ENCODE measurements at regions not wholly inside any gene's neighbourhood (a gene's known extent, or its start where the extent isn't known, plus 50 kb on each side); places are given as distances from the start of the nearest gene placed in this dataset.

DNA sequence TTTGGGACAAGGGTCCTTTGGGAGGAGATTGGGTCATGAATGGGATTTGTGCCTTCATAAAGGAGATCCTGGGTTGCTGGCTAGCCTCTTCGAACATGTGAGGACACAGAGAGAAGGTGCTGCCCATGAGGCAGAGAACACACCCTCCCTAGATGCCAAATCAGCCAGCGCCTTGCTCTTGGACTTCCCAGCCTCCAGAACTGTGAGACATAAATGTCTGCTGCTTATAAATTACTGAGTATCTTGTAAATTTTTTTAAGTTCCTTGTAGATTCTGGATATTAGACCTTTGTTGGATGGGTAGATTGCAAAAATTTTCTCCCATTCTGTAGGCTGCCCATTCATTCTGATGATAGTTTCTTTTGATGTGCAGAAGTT is 297.5 kb upstream of the FOXQ1 start (continued):
- TF ChIP-seq, protein P1, sequence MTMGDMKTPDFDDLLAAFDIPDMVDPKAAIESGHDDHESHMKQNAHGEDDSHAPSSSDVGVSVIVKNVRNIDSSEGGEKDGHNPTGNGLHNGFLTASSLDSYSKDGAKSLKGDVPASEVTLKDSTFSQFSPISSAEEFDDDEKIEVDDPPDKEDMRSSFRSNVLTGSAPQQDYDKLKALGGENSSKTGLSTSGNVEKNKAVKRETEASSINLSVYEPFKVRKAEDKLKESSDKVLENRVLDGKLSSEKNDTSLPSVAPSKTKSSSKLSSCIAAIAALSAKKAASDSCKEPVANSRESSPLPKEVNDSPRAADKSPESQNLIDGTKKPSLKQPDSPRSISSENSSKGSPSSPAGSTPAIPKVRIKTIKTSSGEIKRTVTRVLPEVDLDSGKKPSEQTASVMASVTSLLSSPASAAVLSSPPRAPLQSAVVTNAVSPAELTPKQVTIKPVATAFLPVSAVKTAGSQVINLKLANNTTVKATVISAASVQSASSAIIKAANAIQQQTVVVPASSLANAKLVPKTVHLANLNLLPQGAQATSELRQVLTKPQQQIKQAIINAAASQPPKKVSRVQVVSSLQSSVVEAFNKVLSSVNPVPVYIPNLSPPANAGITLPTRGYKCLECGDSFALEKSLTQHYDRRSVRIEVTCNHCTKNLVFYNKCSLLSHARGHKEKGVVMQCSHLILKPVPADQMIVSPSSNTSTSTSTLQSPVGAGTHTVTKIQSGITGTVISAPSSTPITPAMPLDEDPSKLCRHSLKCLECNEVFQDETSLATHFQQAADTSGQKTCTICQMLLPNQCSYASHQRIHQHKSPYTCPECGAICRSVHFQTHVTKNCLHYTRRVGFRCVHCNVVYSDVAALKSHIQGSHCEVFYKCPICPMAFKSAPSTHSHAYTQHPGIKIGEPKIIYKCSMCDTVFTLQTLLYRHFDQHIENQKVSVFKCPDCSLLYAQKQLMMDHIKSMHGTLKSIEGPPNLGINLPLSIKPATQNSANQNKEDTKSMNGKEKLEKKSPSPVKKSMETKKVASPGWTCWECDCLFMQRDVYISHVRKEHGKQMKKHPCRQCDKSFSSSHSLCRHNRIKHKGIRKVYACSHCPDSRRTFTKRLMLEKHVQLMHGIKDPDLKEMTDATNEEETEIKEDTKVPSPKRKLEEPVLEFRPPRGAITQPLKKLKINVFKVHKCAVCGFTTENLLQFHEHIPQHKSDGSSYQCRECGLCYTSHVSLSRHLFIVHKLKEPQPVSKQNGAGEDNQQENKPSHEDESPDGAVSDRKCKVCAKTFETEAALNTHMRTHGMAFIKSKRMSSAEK (CRISPR knock-in tag; IDR thresholded peaks at IDR 0.05; ENCODE audit: borderline replicate concordance), result no peak

DNA sequence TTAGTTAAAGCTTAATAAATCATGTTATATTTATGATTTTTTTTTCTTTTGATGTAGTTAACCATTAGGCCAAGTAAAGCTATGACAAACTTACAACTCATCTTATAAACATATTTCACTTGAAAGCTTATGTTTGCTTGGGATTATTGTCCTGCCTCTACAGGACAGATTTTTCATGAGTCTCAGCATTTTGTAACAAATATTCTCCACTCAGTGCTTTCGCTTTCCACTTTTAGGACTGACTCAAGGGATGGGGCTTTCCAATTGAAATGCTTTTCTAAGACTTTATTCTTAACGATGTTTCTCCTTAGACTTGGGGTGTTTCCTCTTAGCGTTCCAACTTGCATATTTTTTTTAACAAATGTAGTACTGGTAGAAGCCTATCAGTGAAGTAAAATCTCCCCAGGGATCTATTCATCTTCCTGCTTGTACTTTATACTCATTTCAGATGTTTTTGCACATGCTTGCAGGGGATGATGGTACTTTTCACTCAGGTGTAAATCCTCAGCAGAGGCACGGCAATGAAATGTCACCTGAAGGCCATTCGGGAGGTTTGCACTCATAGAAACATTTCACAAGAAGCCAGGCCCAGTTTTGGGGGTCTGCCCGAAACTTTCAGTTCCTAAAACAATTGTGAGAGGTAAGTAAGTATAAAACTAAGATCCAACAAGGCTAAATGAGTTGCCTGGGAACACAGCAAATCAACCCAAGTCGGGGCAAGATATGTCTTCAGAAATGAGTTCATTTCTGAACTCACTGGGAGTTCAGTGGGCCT is 298.1 kb upstream of the FOXQ1 start:
- DNase-seq (ENCODE audit: low spot score) (no peak), ATAC-seq (no peak)
- H3K4me3 Mint-ChIP-seq, result no peak overlapping the region
- no peaks in the 10 kb centered on the region for H3K36me3 Mint-ChIP-seq
- peaks cover 25% of the 10 kb centered on the region for H3K9me3 Mint-ChIP-seq
- no peak overlapping the region for H3K27ac Mint-ChIP-seq
- no peaks in the 10 kb centered on the region for H3K4me1 Mint-ChIP-seq
- CTCF ChIA-PET, result interaction anchor here (0.6 kb wide), 1 partner anchor 858 kb away, joined by 4 read pairs; no protein-coding TSS in a partner anchor
- no peaks in the 10 kb centered on the region; the same call in 1 of the 2 replicates for H3K27me3 Mint-ChIP-seq (ENCODE audit: low read depth)
- POLR2A ChIA-PET, result no interaction called here
- TF ChIP-seq, protein P1 (CRISPR knock-in tag; IDR thresholded peaks at IDR 0.05; ENCODE audit: borderline replicate concordance), result no peak
- TF ChIP-seq, protein P2, sequence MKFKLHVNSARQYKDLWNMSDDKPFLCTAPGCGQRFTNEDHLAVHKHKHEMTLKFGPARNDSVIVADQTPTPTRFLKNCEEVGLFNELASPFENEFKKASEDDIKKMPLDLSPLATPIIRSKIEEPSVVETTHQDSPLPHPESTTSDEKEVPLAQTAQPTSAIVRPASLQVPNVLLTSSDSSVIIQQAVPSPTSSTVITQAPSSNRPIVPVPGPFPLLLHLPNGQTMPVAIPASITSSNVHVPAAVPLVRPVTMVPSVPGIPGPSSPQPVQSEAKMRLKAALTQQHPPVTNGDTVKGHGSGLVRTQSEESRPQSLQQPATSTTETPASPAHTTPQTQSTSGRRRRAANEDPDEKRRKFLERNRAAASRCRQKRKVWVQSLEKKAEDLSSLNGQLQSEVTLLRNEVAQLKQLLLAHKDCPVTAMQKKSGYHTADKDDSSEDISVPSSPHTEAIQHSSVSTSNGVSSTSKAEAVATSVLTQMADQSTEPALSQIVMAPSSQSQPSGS (CRISPR knock-in tag; IDR thresholded peaks at IDR 0.05; ENCODE audit: borderline replicate concordance, low read depth), result no peak
- TF ChIP-seq TEAD4 (CRISPR knock-in tag; IDR thresholded peaks at IDR 0.05) (no peak), ZNF671 (CRISPR knock-in tag; IDR thresholded peaks at IDR 0.05) (no peak), EMX1 (CRISPR knock-in tag; IDR thresholded peaks at IDR 0.05) (no peak), ZBTB21 (CRISPR knock-in tag; IDR thresholded peaks at IDR 0.05; ENCODE audit: borderline replicate concordance) (no peak), ZNF317 (CRISPR knock-in tag; IDR thresholded peaks at IDR 0.05; ENCODE audit: borderline replicate concordance, low read depth) (no peak)
- TF ChIP-seq, protein P3, sequence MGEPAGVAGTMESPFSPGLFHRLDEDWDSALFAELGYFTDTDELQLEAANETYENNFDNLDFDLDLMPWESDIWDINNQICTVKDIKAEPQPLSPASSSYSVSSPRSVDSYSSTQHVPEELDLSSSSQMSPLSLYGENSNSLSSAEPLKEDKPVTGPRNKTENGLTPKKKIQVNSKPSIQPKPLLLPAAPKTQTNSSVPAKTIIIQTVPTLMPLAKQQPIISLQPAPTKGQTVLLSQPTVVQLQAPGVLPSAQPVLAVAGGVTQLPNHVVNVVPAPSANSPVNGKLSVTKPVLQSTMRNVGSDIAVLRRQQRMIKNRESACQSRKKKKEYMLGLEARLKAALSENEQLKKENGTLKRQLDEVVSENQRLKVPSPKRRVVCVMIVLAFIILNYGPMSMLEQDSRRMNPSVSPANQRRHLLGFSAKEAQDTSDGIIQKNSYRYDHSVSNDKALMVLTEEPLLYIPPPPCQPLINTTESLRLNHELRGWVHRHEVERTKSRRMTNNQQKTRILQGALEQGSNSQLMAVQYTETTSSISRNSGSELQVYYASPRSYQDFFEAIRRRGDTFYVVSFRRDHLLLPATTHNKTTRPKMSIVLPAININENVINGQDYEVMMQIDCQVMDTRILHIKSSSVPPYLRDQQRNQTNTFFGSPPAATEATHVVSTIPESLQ (CRISPR knock-in tag; IDR thresholded peaks at IDR 0.05), result no peak
- TF ChIP-seq, protein P4, sequence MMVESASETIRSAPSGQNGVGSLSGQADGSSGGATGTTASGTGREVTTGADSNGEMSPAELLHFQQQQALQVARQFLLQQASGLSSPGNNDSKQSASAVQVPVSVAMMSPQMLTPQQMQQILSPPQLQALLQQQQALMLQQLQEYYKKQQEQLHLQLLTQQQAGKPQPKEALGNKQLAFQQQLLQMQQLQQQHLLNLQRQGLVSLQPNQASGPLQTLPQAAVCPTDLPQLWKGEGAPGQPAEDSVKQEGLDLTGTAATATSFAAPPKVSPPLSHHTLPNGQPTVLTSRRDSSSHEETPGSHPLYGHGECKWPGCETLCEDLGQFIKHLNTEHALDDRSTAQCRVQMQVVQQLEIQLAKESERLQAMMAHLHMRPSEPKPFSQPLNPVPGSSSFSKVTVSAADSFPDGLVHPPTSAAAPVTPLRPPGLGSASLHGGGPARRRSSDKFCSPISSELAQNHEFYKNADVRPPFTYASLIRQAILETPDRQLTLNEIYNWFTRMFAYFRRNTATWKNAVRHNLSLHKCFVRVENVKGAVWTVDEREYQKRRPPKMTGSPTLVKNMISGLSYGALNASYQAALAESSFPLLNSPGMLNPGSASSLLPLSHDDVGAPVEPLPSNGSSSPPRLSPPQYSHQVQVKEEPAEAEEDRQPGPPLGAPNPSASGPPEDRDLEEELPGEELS (CRISPR knock-in tag; IDR thresholded peaks at IDR 0.05), result no peak
- TF ChIP-seq, protein P5, sequence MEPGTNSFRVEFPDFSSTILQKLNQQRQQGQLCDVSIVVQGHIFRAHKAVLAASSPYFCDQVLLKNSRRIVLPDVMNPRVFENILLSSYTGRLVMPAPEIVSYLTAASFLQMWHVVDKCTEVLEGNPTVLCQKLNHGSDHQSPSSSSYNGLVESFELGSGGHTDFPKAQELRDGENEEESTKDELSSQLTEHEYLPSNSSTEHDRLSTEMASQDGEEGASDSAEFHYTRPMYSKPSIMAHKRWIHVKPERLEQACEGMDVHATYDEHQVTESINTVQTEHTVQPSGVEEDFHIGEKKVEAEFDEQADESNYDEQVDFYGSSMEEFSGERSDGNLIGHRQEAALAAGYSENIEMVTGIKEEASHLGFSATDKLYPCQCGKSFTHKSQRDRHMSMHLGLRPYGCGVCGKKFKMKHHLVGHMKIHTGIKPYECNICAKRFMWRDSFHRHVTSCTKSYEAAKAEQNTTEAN (CRISPR knock-in tag; IDR thresholded peaks at IDR 0.05), result no peak
- TF ChIP-seq, protein P6, sequence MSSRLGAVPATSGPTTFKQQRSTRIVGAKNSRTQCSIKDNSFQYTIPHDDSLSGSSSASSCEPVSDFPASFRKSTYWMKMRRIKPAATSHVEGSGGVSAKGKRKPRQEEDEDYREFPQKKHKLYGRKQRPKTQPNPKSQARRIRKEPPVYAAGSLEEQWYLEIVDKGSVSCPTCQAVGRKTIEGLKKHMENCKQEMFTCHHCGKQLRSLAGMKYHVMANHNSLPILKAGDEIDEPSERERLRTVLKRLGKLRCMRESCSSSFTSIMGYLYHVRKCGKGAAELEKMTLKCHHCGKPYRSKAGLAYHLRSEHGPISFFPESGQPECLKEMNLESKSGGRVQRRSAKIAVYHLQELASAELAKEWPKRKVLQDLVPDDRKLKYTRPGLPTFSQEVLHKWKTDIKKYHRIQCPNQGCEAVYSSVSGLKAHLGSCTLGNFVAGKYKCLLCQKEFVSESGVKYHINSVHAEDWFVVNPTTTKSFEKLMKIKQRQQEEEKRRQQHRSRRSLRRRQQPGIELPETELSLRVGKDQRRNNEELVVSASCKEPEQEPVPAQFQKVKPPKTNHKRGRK (CRISPR knock-in tag; IDR thresholded peaks at IDR 0.05; ENCODE audit: borderline replicate concordance), result no peak
